ENCODE measurements at regions not wholly inside any gene's neighbourhood (a gene's known extent, or its start where the extent isn't known, plus 50 kb on each side); places are given as distances from the start of the nearest gene placed in this dataset.
"Not testable (repeated sequence)": the region's sequence is repeated elsewhere in the genome, so short reads cannot be mapped to it uniquely, and the experiment has no call there.

DNA sequence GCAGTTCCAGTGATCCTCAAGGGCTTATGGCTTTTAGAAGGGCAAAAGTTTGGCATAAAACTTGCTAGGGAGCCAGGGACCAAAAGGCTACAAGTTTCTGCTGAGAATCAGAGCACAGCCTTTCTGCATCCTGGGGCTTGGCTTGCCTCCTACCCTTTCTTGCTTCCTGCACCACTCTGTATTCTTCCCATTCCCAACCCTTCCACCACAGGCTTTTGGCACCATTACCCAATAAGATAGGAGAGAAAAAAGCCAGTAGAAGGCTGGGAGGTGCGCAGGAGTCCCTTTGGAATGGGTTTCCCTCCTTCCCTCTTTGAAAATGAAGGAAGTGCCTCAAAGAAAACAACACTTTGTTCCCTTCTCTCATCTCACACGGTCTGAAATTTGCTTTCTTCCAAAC is 268.6 kb downstream of the PDCD6IP start:
- DNase-seq, result no peak

GRCh38 chr3:34067536-34068051 is 269.2 kb downstream of the PDCD6IP start:
- DNase-seq, result no peak

GRCh38 chr3:34068505-34068904 is 270.1 kb downstream of the PDCD6IP start:
- no peak for DNase-seq

GRCh38 chr3:34070831-34071585 is 272.6 kb downstream of the PDCD6IP start:
- DNase-seq, result peak; percentile 69

DNA sequence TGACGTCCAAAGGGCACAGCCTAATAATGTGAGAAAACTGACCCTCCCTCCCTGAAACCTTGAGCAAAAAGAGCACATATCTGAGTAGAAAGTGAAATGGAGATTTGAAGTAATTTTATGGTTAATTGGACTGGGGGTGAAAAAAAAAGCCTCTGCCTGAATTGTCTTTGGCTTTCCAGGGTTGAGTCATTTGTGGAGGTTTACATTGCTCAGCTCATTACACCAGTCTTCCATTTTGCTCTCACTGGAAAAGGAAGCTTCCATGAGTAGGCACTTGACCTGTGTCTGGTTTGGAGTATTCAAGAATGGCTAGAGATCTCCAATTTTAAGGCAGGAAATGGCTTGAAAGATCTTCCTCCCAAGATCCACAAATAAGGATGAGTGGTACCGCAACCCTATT is 273.9 kb downstream of the PDCD6IP start:
- DNase-seq, result peak; percentile 21

GRCh38 chr3:34073111-34073510 is 274.7 kb downstream of the PDCD6IP start:
- no peak for DNase-seq

GRCh38 chr3:34073961-34074360 is 275.5 kb downstream of the PDCD6IP start:
- DNase-seq, result no peak

DNA sequence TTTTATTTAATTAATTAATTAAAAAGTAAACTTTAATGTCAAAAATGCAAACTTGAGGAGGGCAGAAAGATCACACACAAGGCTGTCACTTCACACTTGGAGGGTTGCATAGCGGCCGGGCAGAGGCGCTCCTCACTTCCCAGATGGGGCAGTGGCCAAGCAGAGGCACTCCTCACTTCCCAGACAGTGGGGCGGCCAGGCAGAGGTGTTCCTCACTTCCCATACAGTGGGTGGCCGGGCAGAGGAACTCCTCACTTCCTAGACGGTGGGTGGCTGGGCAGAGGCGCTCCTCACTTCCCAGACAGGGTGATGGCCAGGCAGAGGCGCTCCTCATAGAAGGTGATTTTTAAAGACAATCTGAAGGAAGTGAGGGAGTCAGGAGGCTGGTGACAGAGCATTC is 277.5 kb downstream of the PDCD6IP start:
- no peak for DNase-seq

GRCh38 chr3:34077417-34078195 is 279.2 kb downstream of the PDCD6IP start:
- peak; percentile 5 for DNase-seq

DNA sequence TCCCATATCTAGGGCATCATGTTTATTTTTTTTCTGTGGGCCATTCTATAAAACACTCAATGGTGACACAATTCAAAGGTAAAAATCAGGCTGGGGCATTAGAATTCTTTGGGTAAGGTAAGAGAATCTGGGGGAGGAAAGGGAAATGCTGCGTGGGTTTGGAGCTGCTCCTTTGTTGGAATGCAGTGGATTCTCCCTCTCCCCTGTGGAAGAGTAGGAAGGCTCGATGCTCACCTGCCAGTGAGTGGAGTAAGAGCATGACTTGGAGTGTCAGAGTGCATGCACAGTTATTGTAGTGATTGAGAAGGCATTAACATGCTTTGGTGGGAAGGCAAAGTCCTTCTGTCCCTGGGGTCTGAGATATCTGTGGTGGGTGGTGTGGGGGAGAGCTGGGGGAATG is 280.0 kb downstream of the PDCD6IP start:
- DNase-seq, result no peak

DNA sequence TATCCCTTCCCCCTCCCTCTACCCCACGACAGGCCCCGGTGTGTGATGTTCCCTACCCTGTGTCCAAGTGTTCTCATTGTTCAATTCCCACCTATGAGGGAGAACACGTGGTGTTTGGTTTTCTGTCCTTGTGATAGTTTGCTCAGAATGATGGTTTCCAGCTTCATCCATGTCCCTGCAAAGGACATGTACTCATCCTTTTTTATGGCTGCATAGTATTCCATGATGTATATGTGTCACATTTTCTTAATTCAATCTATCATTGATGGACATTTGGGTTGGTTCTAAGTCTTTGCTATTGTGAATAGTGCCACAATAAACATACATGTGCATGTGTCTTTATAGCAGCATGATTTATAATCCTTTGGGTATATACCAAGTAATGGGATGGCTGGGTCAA is 281.4 kb downstream of the PDCD6IP start:
- not testable (repeated sequence) for DNase-seq

DNA sequence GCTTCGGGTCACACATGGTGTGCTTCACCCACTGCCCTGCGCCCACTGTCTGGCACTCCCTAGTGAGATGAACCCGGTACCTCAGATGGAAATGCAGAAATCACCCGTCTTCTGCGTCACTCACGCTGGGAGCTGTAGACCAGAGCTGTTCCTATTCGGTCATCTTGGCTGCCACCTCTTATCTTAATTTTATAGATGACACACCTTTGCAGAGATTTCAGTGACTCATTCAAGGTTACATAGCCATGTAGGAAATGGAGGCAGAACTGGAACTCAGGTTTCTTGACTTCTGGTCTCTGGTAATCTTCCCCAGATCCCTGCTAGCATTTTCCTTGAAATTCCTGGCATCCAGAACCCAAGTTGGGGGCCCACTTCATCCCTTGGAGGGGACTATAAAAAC is 291.9 kb downstream of the PDCD6IP start:
- DNase-seq, result not testable (repeated sequence)

DNA sequence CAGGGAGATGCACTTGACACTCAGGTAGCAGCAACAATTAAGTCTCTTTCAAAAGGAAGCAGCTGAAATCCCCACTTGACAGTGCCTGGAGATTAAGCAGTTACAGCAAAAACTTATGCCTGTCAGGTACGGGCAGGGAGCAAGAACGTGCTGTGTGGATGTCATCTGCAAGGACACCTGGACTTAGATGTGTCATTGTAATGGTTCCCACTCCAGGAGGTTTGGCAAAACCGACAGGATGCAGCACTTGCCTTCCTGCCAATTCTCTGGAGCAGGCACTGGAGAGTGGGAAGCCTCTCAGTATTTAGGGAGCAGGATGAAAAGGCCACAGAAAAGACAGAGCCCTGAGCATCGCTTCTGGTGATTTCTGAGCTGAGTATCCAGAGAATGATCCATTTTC is 292.4 kb downstream of the PDCD6IP start:
- DNase-seq, result no peak

DNA sequence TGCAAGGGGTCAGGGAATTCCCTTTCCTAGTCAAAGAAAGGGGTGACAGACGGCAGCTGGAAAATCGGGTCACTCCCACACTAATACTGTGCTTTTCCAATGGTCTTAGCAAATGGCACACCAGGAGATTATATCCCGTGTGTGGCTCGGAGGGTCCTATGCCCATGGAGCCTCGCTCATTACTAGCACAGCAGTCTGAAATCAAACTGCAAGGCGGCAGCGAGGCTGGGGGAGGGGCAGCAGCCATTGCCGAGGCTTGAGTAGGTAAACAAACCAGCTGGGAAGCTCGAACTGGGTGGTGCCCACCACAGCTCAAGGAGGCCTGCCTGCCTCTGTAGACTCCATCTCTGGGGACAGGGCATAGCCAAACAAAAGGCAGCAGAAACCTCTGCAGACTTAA is 295.9 kb downstream of the PDCD6IP start:
- DNase-seq, result not testable (repeated sequence)

DNA sequence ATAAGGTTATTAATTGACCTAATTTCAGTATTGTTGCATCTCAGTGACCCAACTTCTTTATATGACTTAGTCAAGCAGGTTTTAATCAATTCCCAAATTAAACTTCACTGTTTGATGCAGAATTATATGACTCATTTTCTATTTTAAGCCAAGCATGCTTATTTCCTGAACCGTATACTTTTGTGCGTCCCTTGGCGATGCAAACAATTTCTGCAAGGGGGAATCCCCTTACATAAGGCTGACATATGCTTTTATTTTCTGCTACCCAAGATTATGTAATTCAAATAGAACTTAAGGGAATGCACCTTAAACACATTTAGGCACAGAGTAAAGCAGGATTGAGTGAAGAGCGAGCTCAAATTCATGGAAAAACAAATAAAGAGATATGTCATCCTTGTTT is 303.9 kb downstream of the PDCD6IP start:
- DNase-seq, result no peak

DNA sequence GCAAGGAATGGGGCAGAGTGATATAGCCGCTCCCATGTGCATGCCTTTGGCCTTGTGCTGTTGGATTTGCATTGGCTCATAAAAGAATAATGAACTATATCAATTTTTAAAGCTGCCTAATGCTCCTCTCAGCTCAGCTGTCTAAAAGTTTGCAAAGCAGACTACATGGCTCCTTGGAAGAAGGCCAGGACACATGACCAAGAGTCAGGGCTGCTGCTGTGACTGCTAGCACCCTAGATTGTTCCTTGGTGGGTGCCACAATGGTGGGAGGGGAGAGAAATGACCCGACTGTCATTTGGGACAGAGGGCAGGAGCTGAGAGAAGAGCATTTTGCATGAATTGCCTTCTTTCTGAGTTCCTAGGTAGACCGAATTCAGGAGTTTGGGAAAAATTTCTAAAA is 307.9 kb downstream of the PDCD6IP start:
- no peak for DNase-seq

- DNase-seq, result peak; percentile 45
These were observed 308.4 kb downstream of the PDCD6IP start for GRCh38 chr3:34106879-34107278.

DNA sequence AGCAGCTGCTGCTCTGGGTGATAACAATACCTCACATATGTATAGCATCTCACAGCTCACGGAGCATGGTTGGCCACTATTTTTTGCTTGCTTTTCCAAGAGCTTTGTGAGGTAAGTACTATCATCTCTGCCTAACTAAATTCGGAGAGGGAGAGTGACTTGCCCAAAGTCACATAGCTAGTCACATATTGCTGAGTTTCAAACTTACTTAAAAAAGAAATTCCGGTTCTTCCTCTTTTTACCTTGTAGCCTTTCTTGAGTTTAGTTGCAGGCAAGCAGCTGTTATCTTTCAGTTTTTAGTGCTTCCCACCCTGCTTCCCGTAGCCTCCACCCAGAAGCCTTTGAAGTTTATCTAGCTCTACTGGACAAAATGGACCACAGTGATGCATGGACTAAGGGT is 309.2 kb downstream of the PDCD6IP start:
- no peak for DNase-seq

DNA sequence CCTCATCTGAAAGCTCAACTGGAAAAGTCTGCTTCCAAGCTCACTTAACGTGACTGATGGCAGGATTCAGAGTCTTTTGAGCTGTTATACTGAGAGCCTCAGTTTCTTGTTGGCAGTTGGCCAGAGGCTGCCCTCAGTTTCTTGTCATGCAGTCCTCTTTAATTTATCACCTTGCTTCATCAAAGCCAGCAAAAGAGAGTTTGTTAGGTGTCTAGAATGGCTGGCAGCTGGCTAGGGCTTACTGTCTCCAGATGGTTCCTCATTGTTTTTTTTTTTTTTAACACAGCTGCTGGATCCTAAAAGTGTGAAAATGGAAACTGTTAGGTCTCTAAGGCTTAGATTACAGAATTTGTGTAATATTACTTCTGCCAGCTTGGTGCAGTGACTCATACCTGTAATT is 310.6 kb downstream of the PDCD6IP start:
- DNase-seq, result no peak

GRCh38 chr3:34109846-34110245 is 311.4 kb downstream of the PDCD6IP start:
- no peak for DNase-seq

DNA sequence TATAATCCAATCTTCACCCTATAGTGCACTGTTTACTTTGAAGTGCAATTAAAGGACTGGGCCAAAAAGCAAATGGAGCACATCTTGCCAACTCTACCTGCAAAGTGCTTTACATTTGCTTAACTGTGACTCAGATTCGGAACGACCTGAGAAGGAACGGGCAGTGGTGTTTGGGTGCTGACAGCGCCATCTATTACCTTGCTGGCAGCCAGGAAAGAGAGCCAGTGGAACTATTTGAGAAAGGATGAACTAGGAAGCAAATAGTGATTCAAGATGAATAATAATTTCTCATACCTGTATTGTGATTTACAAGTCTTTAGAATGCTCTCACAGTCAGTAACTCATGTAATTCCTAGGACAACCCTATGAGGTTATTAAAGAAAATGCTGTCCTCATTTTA is 312.9 kb downstream of the PDCD6IP start:
- no peak for DNase-seq

DNA sequence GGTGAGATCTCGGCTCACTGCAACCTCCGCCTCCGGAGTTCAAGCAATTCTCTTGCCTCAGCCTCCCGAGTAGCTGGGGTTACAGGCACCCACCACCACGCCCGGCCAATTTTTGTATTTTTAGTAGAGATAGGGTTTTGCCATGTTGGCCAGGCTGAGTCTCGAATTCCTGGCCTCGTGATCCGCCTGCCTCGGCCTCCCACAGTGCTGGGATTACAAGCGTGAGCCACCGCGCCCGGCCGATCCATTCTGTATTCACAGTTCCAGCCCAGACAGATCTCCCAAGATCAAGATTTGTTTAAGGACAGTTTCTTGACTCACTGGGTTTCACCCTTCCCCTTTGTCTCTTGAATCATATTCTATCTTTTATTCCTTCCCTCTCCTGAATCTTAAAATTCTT is 313.8 kb downstream of the PDCD6IP start:
- not testable (repeated sequence) for DNase-seq

DNA sequence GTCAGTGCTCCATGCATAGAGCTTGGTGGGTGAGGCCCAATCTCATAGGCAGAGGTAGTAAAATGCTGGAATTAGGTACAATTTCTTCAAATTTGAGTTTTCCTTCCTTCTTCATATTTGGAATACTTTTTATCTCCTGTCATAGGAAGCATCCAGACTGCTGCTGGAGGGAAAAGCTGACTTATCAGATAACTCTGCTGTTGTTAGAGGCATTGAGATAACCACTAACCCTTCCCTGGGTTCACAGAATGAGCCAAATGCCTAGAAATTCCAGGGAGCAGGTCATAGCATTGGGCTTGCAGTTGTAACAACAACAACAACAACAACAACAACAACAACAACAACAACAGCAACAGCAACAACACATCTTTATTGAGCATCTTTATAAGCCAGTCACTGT is 332.7 kb downstream of the PDCD6IP start:
- no peak for DNase-seq

DNA sequence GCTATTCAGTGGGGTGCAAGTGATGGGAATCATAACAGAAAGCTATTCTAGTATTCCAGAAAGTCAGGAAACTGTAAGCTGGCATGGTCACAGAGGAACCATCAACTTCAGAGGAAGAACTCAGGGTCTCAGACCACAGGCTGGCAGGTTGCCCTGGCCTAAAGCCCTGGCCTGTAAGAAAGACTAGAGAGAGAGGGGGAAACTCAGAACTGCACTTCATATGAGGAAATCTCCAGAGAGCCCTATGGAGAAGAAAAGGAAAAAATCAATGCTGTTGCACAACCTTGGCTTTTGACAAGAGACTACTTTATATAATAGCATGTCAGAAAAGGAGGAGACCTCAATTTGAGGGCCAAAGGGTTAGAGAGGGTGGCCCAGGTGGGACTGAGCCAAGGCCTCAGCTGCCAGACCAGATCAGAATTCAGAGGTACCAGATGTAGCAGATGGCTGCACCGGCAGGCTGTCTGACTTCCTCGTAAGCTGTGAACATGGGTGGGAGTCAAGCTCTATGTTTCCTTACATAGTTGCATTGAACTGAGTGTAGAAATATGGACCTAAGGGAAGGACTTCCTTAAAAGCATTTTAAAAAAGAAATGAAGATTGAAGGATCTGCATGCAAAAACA is 333.8 kb downstream of the PDCD6IP start:
- no peak for DNase-seq
